ENCODE measurements at regions not wholly inside any gene's neighbourhood (a gene's known extent, or its start where the extent isn't known, plus 50 kb on each side); places are given as distances from the start of the nearest gene placed in this dataset.

DNA sequence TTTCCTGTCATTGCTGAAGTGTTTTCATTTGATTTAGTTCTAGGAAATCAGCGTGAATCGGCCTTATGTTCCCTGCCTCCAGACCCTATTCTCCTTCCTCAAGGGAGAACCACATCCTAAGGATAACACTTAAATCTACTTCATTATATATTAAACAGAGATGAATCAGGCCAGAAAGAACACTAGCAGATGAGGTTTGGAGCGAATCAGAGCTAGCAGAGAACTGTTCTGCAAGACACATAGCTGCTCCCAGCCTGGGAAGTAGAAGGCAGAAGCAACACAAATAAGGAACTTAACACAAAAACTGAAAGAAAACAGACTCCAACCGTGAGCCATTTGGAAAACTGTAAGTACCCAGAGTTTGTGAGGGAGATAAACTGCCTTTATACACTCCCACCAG, 718.2 kb downstream of the SEMA5A start:
- TF ChIP-seq, protein P1, sequence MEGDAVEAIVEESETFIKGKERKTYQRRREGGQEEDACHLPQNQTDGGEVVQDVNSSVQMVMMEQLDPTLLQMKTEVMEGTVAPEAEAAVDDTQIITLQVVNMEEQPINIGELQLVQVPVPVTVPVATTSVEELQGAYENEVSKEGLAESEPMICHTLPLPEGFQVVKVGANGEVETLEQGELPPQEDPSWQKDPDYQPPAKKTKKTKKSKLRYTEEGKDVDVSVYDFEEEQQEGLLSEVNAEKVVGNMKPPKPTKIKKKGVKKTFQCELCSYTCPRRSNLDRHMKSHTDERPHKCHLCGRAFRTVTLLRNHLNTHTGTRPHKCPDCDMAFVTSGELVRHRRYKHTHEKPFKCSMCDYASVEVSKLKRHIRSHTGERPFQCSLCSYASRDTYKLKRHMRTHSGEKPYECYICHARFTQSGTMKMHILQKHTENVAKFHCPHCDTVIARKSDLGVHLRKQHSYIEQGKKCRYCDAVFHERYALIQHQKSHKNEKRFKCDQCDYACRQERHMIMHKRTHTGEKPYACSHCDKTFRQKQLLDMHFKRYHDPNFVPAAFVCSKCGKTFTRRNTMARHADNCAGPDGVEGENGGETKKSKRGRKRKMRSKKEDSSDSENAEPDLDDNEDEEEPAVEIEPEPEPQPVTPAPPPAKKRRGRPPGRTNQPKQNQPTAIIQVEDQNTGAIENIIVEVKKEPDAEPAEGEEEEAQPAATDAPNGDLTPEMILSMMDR (IDR thresholded peaks at IDR 0.05; ENCODE audit: low read length): no peak
- TF ChIP-seq EZH2 (IDR thresholded peaks at IDR 0.05; ENCODE audit: borderline replicate concordance, low read length): no peak

Measured in OCI-LY1 (cell line).